EL (cell line): ENCODE measurements at regions not wholly inside any gene's neighbourhood (a gene's known extent, or its start where the extent isn't known, plus 50 kb on each side); places are given as distances from the start of the nearest gene placed in this dataset.
"Not testable (repeated sequence)": the region's sequence is repeated elsewhere in the genome, so short reads cannot be mapped to it uniquely, and the experiment has no call there.

ENCODE experiments used
- DNase-seq: peaks from one replicate; pipeline ENCODE4 v3.0.0-alpha.2; 2016

GRCh38 chr9:124126648-124127646 lies 115.4 kb downstream of the LHX2 start:
- peak; percentile 70 for DNase-seq

DNA sequence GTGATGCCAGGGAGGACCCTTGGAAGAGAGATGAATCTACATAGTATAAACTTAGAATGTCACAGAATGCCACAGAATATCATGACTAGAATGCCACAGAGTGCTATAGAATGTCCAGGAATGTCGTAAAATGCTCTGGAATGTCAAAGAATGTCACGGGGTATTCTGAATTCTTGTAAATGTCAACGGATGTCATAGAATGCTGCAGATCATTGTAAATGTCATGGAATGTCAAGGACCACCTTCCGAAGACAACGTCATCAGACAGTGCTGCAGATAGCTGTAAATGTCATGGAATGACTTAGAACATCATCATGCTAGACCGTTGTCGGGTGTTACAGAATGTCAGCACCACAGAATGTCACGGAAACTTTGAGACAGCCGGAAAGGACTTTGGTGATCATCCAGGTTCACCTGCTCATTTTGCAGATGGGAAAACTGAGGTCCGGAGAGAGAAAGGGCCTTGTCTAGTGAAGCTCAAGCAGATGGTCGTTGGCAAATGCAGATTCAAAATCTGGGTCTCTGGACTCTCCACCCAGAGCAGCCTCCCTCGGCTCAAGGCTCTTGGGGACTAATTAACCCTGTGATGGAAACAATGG lies 117.1 kb downstream of the LHX2 start:
- DNase-seq, result peak; percentile 48

GRCh38 chr9:124130277-124131075 lies 118.9 kb downstream of the LHX2 start:
- DNase-seq, result no peak

- DNase-seq, result not testable (repeated sequence)
Measured at GRCh38 chr9:124131518-124131917, 120.0 kb downstream of the LHX2 start.

DNA sequence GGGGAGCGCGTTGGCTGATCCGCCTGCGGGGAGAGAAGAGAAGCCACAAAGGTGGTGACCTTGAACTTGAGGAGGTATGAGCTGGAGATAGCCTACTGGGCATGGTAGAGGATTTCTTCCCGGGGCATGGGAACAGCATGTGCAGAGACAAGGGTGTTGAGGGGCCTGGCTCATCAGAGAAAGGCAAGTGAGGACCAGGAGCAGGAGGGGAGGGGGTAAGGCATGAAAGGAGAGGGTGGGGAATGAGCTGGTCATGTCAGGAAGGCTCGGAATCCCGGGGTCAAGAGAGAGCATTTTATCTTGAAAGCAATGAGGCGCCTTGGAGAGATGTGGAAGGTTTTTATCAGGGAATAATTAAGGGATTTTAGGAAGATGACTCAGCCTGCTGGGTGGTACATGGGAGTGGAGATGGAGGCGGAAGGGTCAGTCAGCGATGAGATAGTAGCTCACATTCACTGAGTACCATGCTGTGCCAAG lies 121.1 kb downstream of the LHX2 start:
- DNase-seq, result peak; percentile 60

GRCh38 chr9:124133727-124134126 lies 122.2 kb downstream of the LHX2 start:
- peak; percentile 50 for DNase-seq

- DNase-seq, result no peak
Measured at GRCh38 chr9:124134526-124134925, 123.0 kb downstream of the LHX2 start.

DNA sequence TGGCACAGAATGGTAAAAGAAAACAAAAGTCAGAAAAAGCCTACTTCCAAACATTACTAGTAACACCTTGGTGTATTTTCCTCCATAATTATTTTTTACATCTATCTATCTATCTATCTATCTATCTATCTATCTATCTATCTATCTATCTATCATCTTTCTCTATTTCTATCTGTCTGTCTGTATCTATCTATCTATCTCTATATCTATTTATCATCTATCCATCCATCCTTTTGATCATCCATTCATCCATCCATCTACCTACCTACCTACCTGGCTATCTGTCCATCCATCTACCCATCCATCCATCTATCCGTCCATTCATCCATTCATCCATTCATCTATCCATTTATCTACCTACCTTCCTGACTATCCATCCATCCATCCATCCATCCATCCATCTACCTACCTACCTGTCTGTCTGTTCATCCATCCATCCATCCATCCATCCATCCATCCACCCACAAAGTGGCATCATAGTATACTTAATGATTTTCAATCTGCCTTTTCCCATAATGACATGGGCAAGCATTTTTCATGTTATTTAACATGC lies 121.9 kb upstream of the NEK6 start:
- DNase-seq, result no peak

GRCh38 chr9:124137009-124137943 lies 120.5 kb upstream of the NEK6 start:
- DNase-seq, result no peak

DNA sequence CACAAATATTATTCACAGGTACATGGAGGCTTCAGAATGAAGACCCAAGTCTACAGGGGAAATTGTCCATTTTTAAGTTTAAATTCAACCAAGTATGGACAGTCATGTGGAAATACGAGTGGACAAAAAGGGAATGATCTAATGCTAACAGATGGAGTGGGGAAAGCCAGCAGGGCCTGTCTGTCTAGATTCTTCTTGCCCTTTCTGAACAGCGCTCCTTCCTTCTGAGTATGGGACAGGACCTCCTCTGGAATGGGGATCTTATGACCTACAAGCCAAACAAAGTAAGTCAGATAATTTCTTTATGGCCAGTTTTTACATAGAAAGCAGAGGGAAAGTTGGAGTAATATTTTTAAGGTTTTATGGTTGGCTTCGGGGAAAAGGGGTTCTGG lies 119.8 kb upstream of the NEK6 start:
- no peak for DNase-seq

DNA sequence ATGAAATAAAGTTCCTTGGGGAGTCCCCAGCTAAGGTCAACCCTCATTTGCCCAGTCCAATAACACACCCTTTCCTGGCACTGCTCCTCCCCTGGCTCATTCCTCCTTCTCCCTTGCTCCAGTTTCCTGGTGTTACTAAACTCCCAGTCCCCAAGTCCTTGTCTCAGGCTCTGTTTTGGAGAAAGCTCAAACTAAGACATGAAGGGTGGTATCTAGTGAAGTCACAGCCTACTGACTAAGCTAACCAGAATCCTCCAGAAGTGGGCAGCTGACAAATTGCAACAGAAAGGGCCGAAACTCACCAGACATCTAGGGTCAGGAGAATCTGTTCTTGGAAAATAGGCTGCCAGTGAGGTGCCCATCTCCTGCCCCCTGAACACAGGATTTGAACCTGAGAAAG lies 118.7 kb upstream of the NEK6 start:
- peak; percentile 53 for DNase-seq

- no peak for DNase-seq
Measured at GRCh38 chr9:124140941-124141568, 116.7 kb upstream of the NEK6 start.

- peak; percentile 64 for DNase-seq
Measured at GRCh38 chr9:124144561-124145123, 113.1 kb upstream of the NEK6 start.

- no peak for DNase-seq
Measured at GRCh38 chr9:124146031-124146561, 111.7 kb upstream of the NEK6 start.

- no peak for DNase-seq
Measured at GRCh38 chr9:124149992-124150391, 107.8 kb upstream of the NEK6 start.

- DNase-seq, result no peak
Measured at GRCh38 chr9:124163760-124164255, 93.9 kb upstream of the NEK6 start.

GRCh38 chr9:124164811-124165210 lies 92.9 kb upstream of the NEK6 start:
- no peak for DNase-seq

- DNase-seq, result no peak
Measured at GRCh38 chr9:124174433-124174832, 83.3 kb upstream of the NEK6 start.

GRCh38 chr9:124177522-124177921 lies 80.2 kb upstream of the NEK6 start:
- not testable (repeated sequence) for DNase-seq
